ENCODE measurements at regions not wholly inside any gene's neighbourhood (a gene's known extent, or its start where the extent isn't known, plus 50 kb on each side); places are given as distances from the start of the nearest gene placed in this dataset.
"Not testable (repeated sequence)": the region's sequence is repeated elsewhere in the genome, so short reads cannot be mapped to it uniquely, and the experiment has no call there.

DNA sequence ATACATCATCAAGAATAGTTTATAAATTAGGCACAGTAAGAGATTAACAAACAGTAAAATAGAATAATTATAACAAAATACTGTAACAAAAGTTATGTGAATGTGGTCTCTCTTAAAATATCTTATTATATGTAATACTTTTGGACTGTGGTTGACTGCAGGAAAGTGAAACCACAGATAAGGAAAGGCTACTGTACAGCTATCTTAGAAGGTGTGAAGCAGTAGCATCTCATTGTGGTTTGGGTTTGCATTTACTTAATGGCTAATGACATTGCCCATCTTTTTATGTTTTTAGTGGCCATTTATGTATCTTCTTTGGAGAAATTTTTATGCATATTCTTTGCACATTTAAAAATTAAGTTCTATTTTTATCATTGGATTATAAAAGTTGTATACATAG, 296.4 kb upstream of the MAGI2 start:
- no peak for TF ChIP-seq CTCF (IDR thresholded peaks at IDR 0.05; ENCODE audit: control extremely low read depth, extremely low read depth, low read depth, missing control alignments)
- POLR2A ChIA-PET = no interaction called here
- CTCF ChIA-PET = no interaction called here

DNA sequence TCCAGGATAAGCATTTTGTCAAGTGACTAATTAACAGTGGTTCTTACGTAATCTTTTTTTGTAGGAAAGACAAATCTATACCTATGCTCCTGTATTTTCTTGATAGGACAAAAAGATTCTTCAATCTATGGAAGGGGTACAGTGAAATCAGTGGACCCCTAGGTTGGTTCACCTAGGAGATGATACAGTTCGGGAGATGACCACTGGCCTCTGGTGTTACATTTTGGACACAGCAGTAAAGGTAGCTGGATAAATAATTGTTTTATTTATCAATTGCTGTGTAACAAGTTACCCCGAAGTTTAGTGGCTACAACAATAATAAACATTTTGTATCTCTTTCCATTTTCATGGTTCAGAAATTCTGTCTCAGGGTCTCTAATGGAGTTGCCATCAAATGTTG, 288.2 kb upstream of the MAGI2 start:
- TF ChIP-seq CTCF (IDR thresholded peaks at IDR 0.05; ENCODE audit: control extremely low read depth, extremely low read depth, low read depth, missing control alignments) = no peak
- DNase-seq (ENCODE audit: extremely low spot score) = no peak
- CTCF ChIA-PET = no interaction called here
- POLR2A ChIA-PET = no interaction called here

More for the DNA sequence above, 296.4 kb upstream of the MAGI2 start:
- DNase-seq (ENCODE audit: extremely low spot score) = no peak

- ChIA-PET CTCF (no interaction called here), POLR2A (no interaction called here)
- TF ChIP-seq CTCF (IDR thresholded peaks at IDR 0.05; ENCODE audit: control extremely low read depth, extremely low read depth, low read depth, missing control alignments) = no peak
- no peak for DNase-seq (ENCODE audit: extremely low spot score)
Measured at GRCh38 chr7:79740076-79740475, 286.6 kb upstream of the MAGI2 start.

- DNase-seq (ENCODE audit: extremely low spot score); CTCF ChIA-PET; POLR2A ChIA-PET: not testable (repeated sequence)
Measured at GRCh38 chr7:79739036-79739709, 285.7 kb upstream of the MAGI2 start.

DNA sequence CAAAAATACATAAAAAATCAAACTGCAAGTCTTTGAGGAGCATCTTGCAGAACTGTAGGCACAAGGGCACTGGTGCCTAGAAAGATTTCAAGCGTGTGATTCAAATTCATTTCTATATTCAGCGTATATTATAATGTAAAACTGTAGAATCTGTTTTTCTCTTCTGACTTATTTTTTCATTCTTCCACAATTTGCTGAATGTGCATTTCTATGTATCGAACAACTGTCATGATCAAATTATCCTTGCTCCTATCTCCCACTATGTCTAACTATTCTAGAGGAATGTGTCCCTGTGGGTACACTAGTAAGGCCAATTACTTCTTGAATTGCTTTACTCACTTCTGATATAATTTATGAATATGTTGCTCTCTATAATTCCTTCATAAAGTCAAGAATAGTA, 283.0 kb upstream of the MAGI2 start:
- DNase-seq (ENCODE audit: extremely low spot score) = no peak
- no peak for TF ChIP-seq CTCF (IDR thresholded peaks at IDR 0.05; ENCODE audit: control extremely low read depth, extremely low read depth, low read depth, missing control alignments)
- POLR2A ChIA-PET = no interaction called here
- CTCF ChIA-PET = no interaction called here

DNA sequence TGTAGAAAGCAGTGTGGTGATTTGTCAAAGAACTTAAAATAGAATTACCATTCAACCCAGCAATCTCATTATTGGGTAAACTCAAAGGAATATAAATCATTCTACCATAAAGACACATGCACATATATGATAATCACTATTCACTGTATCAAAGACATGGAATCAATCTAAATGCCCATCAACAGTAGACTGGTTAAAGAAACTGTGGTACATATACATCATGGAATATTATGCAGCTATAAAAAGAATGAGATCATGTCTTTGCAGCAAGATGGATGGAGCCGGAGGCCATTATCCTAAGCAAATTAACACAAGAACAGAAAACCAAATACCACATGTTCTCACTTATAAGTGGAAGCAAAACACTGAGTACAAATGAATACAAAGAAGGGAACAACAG, 281.5 kb upstream of the MAGI2 start:
- DNase-seq (ENCODE audit: extremely low spot score) = no peak
- ChIA-PET POLR2A (no interaction called here), CTCF (no interaction called here)
- TF ChIP-seq CTCF (IDR thresholded peaks at IDR 0.05; ENCODE audit: control extremely low read depth, extremely low read depth, low read depth, missing control alignments) = no peak

DNA sequence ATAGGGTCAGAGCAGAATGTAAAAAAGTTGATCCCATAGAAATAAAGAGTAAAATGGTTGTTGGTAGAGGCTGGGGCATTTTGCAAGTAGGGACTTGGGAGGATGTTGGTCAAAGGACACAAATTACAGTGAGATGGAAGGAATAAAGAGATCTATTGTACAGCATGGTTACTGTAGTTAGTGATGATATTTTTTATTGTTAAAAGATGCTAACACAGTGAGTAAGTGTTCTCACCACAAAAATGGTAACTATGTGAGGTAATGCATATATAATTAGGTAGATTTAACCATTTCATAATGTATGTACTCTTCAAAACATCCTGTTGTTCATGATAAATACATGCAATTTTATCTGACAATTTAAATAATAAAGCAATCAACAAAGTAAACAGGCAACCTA, 280.7 kb upstream of the MAGI2 start:
- no peak for DNase-seq (ENCODE audit: extremely low spot score)
- TF ChIP-seq CTCF (IDR thresholded peaks at IDR 0.05; ENCODE audit: control extremely low read depth, extremely low read depth, low read depth, missing control alignments) = no peak
- ChIA-PET POLR2A (no interaction called here), CTCF (no interaction called here)
